Activated CD8-positive, alpha-beta memory T cell treated with anti-CD3 and anti-CD28 coated beads for 36 hours (primary cell): ENCODE measurements at regions not wholly inside any gene's neighbourhood (a gene's known extent, or its start where the extent isn't known, plus 50 kb on each side); places are given as distances from the start of the nearest gene placed in this dataset.

Experiments used
- CTCF ChIA-PET: fragments of 350-600 bp; sonication (Branson Sonifier 250); formaldehyde crosslinking; loops from one replicate; lab custom pipeline; 2021; ENCODE audit warnings: antibody characterized with exemption; lab: Charles Lee
- POLR2A ChIA-PET: fragments of 350-600 bp; sonication (Branson Sonifier 250); formaldehyde crosslinking; loops from one replicate; lab custom pipeline; 2021; ENCODE audit warnings: antibody characterized with exemption; lab: Charles Lee

DNA sequence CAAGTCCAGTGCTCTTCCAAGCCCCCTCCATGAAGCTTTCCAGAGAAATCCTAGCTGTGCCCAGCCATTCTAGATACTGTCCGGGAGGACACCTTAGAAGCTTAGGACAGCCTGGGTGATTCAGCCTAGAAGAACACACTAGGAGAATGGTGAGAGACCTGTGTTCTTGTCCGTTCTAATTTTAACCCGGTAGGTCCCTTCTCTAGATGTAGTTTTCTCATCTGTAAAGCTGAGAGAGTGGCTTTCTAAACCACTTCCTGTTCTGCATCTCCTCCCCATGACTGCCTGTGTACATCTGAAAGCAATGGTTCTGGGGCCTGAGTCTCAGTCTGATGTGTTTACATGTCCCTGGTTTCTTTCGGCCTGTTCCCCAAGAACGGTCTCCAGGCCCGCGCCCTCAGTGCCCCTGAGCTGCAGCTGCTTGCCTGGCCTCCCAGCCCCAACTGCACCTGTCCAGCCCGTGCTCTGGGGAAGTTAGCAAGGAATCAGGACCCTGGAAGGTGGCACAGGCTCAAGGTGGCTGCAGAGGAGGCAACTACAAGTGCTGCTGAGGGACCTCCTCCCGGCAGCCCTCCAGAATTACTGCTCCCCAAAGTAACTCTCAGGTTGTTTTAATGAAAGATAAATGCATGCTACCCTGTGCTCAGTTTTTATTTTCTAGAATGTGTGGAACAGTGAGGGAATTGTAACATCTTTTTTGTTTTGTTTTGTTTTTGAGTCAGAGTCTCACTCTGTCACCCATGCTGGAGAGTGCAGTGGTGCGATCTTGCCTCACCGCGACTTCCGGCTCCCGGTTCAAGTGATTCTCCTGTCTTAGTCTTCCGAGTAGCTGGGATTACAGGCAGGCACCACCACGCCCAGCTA is 105.9 kb downstream of the LBH start:
- CTCF ChIA-PET: interaction anchor here (0.6 to 1.6 kb wide), 5 partner anchors 13 to 173 kb away, joined by 3 to 5 read pairs (median 4); no protein-coding TSS in a partner anchor
- POLR2A ChIA-PET: interaction anchor here (0.6 to 1.2 kb wide), 3 partner anchors 64 to 110 kb away, joined by 3 read pairs; partner anchors contain the start of gene LCLAT1

- ChIA-PET CTCF (no interaction called here), POLR2A (no interaction called here)
Measured at GRCh38 chr2:30338475-30338874, 107.1 kb downstream of the LBH start.

DNA sequence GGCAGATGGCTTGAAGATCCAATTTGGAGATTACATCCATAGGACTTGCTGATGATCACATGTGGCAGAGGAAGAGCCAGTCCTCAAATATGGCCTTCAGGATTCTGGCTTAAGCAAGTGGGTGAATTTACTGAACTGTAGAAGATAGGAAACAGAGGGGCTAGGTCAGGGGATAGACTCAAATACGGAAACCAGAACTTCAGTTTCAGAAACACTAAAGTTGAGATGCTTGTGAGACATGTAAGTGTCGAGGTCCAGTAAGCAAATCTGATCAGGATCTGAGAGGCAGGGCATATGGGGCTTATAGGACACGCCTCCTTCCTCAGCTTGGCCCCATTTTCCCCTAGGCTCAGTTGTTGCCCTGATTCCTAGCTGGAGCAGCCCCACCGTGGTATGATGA is 107.7 kb downstream of the LBH start:
- CTCF ChIA-PET: no interaction called here
- POLR2A ChIA-PET: no interaction called here

DNA sequence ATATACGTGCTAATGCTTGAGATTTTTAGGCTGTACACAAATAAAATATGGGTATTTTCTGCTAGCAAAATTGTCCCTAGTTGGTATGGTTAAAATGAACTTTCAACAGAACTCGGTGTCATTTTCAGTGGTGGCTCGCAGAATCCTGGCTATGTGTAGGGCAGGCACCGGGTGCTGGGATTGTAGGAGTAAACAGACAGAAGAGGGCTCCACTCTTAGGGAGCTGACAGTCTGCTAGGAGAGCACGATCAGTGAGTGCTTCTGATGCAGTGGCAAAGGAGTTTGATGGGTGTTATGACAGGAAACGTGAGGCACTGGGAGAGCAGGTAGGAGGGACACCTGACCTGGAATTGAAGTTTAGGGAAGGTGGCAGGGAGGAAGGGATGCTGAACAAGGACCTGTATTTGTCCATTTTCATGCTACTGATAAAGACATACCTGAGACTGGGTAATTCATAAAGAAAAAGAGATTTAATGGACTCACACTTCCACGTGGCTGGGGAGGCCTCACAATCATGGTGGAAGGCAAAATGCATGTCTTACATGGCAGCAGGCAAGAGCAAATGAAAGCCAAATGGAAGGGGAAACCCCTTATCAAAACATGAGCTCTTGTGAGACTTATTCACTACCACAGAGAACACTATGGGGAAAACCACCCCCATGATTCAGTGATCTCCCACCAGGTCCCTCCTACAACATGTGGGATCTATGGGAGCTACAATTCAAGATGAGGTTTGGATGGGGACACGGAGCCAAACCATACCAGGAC is 105.4 kb upstream of the LCLAT1 start:
- POLR2A ChIA-PET: interaction anchor here (0.9 kb wide), 1 partner anchor 81 kb away, joined by 4 read pairs; no protein-coding TSS in a partner anchor
- CTCF ChIA-PET: interaction anchor here (0.6 to 0.7 kb wide), 3 partner anchors 14 to 356 kb away, joined by 3 to 6 read pairs (median 3); no protein-coding TSS in a partner anchor

- POLR2A ChIA-PET: no interaction called here
- CTCF ChIA-PET: interaction anchor here (1.2 kb wide), 1 partner anchor 13 kb away, joined by 6 read pairs; no protein-coding TSS in a partner anchor
Measured at GRCh38 chr2:30346471-30347169, 100.4 kb upstream of the LCLAT1 start.

GRCh38 chr2:30348825-30349224 is 98.2 kb upstream of the LCLAT1 start:
- POLR2A ChIA-PET: no interaction called here

DNA sequence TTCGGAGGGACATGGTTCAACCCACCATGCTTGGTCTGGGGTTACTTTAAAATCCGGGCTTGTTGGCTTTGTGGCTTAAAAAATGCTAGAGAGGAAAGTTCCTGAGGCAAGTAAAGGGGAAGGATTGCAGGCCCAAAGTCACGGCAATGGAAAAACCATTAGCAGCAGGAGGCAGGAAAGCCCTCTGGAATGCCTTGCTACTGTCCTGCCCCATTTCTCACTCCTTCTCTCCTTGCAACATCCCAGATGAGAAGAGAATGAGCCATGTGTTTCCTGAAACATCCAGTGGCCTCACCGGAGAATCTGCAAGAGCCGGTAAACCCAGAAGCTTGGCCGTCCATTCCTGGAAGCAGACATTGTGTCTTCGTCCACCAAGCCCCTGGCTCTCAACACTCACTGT is 97.4 kb upstream of the LCLAT1 start:
- ChIA-PET POLR2A (no interaction called here), CTCF (no interaction called here)

More at GRCh38 chr2:30348825-30349224, 98.2 kb upstream of the LCLAT1 start:
- CTCF ChIA-PET: no interaction called here

GRCh38 chr2:30351116-30351515 is 95.9 kb upstream of the LCLAT1 start:
- CTCF ChIA-PET: no interaction called here
- POLR2A ChIA-PET: no interaction called here

DNA sequence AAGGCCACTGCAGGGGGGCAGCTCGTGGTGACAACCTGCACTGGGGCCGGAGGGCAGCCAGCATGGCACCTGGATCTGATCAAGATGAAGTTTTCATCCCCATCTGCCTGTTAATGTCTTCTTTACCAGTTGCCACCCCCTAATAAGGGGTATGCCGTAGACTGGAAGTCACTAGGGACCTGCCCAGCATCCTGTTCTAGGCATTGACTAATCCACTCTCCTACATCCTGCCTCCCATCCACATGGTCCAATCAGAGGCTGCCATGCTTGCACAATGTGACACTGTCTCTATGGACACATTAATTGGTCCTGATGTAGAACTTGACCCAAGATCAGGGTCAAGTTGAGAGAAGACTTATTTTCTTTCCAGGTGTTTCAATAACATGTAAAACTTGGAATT is 95.1 kb upstream of the LCLAT1 start:
- ChIA-PET POLR2A (no interaction called here), CTCF (no interaction called here)

- CTCF ChIA-PET: no interaction called here
- POLR2A ChIA-PET: no interaction called here
Measured at GRCh38 chr2:30354150-30354549, 92.9 kb upstream of the LCLAT1 start.

GRCh38 chr2:30354621-30355020 is 92.4 kb upstream of the LCLAT1 start:
- ChIA-PET POLR2A (no interaction called here), CTCF (no interaction called here)

DNA sequence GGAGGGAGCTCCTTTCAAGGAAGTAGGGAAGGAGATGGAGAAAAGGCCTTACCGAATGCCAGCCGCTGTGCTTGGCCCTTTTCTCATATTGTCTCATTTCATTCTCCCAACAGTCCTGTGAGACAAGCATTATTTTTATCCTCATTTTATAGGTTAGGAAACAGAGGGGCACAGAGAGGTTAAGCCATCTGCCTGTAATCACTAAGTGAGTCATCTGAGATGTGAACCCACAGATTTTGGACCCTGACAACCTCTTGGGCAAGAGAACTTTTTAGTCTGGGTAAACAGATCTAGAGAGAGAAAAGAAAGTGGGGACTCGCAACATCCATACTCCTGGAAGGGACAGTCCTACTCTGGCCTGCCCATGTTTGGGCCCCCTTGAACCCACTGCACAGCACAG is 91.7 kb upstream of the LCLAT1 start:
- ChIA-PET CTCF (no interaction called here), POLR2A (no interaction called here)

DNA sequence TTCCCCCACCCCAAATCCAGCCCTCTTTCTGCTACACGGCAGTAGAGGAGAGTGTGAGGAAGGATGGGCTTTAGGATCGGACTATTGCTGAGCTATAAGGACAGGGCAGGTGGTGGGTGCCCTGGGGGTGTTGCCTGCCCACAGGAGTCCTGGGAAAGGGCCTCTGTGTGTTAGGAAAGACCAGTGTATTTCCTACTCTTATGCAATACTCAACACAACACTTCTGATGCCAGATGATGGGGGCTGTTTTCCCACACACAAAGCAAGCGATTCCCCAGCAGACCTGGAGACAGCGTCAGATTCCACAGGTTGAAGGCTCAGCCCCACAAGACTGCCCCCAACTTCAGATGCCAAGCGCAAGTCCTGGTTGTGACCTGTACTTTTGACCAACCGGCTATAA is 91.0 kb upstream of the LCLAT1 start:
- ChIA-PET CTCF (no interaction called here), POLR2A (no interaction called here)

DNA sequence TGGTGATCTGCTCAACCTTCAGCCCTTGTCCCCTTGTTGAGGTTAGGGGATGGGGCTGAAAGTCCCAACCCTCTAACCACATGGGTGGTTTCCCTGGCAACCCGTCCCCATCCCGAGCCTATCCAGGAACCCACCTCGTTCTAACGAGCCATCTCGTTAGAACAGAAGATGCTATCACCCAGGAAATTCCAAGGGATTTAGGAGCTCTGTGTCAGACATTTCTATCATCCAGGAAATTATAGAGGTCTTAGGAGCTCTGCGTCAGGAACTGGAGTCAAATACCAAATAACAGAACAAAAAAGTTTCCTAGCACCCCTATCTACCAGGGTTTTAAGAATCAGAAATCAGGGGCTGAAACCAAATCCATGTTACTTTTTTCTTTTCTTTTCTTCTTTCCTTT is 90.3 kb upstream of the LCLAT1 start:
- ChIA-PET CTCF (no interaction called here), POLR2A (no interaction called here)

DNA sequence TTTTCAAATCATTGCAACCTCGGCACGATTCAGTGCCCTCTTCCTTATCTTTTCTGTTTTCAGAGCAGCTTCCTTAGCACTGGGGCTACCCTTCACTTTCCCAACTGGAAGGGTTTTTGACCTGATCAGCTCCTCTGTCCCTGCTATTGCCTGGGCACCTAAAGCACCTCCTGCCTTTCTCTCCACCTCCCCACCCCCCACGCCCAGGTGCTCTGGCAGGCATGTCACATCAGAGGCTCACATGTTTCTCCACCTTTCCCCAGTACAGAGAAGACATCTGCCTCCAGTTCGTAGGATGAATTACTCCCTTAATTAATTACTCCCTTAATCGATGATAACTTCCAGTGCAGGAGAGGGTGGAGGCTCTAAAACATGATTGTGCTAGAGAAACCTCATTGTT is 88.7 kb upstream of the LCLAT1 start:
- ChIA-PET CTCF (interaction anchor here (0.6 to 1.1 kb wide), 2 partner anchors 23 to 31 kb away, joined by 4 to 8 read pairs; no protein-coding TSS in a partner anchor), POLR2A (no interaction called here)

DNA sequence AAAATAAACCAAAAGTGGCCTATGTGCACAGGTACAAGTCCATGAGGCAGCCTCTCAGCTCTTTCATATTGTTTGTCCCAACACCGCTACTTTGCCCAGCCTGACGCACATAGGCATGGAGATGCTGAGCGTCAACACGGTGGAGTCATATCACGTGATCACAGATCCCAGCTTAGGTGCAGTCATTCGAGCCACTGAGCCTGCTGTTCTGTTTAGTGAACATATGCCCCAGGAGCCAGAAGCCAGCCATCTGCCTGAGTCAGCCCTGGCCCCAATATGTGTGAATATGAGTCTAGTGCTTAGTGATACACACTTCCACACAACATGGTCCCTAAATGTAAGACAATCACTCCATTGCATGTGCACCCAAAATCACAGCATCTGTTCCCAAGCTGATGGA is 88.2 kb upstream of the LCLAT1 start:
- ChIA-PET CTCF (no interaction called here), POLR2A (no interaction called here)

DNA sequence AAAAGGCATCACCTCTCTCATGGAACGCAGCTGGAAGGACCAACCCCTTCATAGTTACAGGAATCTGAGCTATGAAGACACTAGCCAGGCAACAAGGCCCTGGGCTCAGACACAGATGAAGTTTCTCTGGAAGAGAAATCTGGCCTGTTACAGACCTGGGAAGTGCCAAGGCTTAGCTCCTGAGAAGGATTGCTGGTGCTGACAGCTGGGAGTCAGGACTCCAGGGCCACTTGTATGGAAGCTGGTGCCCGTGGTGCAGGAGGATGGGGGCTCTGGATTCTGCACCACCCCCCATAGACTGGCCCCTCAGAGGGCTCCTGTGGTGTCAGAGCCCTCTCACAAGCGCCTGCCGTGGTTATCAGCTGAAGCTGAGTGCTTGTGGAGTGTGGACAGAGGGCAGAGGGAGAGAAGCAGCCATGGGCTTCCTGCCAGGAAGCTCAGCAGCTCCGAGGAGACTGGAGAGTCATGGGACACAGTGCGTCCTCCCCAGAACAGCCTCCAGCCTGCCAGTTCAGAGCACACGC is 87.3 kb upstream of the LCLAT1 start:
- POLR2A ChIA-PET: no interaction called here
- CTCF ChIA-PET: no interaction called here

DNA sequence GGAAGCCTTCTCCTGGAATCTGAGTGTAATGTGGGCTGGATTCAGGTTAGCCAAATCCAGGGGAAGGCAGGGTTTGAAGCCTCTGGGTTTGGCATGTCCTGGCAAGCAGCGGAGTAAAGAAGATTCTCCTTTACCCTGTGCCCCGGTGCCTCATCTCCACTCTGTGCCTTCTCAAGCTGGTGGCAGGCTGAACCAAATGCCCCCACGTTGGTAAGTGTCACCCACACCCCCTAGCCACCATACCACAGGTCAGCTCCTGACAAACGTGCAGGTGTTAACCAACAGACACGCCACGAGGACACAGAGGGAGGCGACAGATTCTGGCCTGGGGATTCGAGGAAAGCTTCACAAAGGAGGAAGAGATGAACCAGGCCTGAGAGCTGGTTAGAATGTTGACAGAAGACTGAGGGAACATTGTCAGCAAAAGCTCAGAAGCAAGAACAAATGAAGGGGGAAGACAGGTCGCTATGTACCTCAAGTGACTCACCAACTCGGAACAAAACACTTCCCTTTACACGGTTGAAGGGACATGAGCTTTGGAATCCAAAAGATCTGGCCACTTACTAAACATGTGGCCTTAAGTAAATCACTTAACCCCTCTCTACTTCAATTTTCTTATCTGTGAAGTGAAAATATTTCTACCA is 85.2 kb upstream of the LCLAT1 start:
- CTCF ChIA-PET: interaction anchor here (1.2 kb wide), 1 partner anchor 117 kb away, joined by 3 read pairs; no protein-coding TSS in a partner anchor
- POLR2A ChIA-PET: no interaction called here
